ENCODE measurements at regions not wholly inside any gene's neighbourhood (a gene's known extent, or its start where the extent isn't known, plus 50 kb on each side); places are given as distances from the start of the nearest gene placed in this dataset.

GRCh38 chr12:54708826-54709225, 60.7 kb upstream of the DCD start:
- TF ChIP-seq KDM1A (IDR thresholded peaks at IDR 0.05; ENCODE audit: borderline replicate concordance, low read length) (no peak), CTCF (IDR thresholded peaks at IDR 0.05; ENCODE audit: control extremely low read depth in 1 of 3, insufficient read depth in 1 of 3, low read depth in 1 of 3, low read length in 3 of 3) (no peak), CBX8 (IDR thresholded peaks at IDR 0.05; ENCODE audit: borderline replicate concordance, low read depth, low read length) (no peak), EZH2 (IDR thresholded peaks at IDR 0.05; ENCODE audit: low read depth, low read length, severe bottlenecking) (no peak), POLR2A (IDR thresholded peaks at IDR 0.05; ENCODE audit: control extremely low read depth in 1 of 2, low read depth in 2 of 2, low read length in 2 of 2) (no peak), POLR2AphosphoS5 (IDR thresholded peaks at IDR 0.05; ENCODE audit: low read depth, low read length) (no peak), MAX (IDR thresholded peaks at IDR 0.05) (no peak), ATF3 (IDR thresholded peaks at IDR 0.05; ENCODE audit: insufficient read depth, low read depth, low read length) (no peak), EP300 (IDR thresholded peaks at IDR 0.05; ENCODE audit: borderline replicate concordance in 1 of 2, low read depth in 2 of 2, low read length in 2 of 2) (no peak), JUND (IDR thresholded peaks at IDR 0.05; ENCODE audit: low read length) (no peak)
